GM18909 (cell line): ENCODE measurements at regions not wholly inside any gene's neighbourhood (a gene's known extent, or its start where the extent isn't known, plus 50 kb on each side); places are given as distances from the start of the nearest gene placed in this dataset.
"Not testable (repeated sequence)": the region's sequence is repeated elsewhere in the genome, so short reads cannot be mapped to it uniquely, and the experiment has no call there.

Experiments used
- ATAC-seq: cut with Tn5 transposase; IDR thresholded peaks from one replicate; pipeline ENCODE4 v1.9.1; 2021; ENCODE audit warnings: mild to moderate bottlenecking; ENCODE audit not compliant: unreplicated experiment, poor library complexity

DNA sequence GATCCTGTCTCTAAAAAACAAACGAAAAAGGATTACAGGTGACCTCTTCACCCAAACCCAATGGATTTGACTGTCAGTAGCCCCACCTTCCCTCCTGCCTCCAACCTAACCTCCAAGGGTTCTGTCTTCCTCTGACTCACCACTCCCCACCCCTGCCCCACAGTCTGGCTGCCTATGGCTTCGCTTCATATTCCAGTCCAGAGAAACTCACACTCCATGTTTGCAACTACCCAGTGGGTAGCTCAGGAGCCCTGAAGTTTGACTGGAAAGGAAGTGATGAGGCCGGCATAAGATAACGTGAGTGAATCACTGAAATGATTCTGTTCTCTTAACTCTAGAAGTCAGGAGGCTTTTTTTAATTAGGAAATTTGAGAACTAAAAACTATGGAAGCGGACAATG is 303.9 kb downstream of the FOXO1 start:
- ATAC-seq, result no peak

DNA sequence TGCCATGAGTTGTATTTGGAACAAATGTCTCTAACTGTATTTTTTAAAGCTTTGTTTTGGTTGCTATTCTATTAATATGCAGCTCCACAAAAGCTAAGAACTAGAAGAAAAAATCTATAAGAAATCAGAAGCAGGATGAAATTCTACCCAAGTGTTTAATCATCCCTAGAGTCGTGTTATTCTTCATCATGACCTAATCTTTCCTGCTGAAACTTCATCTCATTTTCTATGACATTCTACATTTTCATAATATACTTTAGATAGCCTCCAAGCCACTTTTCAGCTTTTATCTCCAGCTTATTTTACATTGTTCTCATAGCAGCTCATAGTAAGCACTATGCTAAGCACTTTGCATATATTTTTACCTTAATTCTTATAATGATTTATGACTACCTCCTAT is 302.8 kb downstream of the FOXO1 start:
- ATAC-seq, result no peak

DNA sequence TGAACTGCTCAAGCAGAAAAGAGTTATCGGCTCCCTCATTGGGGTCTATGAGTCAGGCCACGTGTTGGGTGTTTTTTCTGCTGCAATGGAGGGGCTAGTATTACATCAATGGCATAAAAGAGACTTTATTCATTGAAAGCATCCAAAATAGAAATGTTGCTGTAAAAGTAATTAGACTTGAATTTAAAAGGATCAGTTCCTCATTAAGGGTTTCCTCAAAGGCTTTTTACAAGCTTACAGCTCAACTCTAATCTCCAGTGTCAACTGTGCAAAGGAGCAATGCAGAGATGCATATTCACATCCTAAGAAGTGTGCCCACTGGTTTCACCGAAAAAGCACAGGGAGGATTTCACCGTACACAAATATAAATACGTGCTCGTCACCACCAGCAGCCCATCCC is 300.3 kb downstream of the FOXO1 start:
- ATAC-seq, result no peak

DNA sequence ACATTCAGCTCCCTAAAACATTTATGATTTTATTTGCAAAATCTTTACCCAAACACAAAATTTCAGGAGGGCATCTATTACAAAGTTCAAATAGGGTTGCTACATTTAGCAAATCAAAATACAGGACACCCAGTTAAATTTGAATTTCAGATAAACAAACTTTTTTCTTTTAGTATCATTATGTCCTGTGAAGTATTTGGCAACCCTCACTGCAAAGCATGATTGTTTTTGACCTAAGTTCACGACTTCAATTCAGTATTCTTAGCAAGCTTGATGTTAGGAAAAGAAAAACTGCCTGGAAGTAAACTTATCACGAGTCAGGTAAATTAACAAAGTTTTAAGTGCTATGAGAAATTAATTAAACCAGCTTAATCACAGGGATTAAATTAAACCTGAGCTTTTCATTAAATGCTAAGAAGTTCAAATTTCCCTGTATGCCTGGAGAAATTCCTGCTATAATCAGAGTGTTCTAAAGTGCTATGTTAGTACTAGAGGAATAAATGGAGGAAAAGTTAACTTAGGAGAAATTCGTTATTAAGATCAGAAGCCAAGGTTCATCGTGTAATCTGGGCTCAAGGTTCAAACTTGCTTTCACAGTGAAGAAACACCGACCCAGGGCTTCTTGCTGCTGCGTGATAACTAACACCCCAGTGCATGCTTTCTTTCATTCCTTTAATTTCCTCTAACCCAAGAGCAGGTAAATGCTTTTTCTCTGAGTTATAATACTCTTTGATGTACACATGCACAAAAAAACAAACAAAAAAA is 298.1 kb downstream of the FOXO1 start:
- no peak for ATAC-seq

DNA sequence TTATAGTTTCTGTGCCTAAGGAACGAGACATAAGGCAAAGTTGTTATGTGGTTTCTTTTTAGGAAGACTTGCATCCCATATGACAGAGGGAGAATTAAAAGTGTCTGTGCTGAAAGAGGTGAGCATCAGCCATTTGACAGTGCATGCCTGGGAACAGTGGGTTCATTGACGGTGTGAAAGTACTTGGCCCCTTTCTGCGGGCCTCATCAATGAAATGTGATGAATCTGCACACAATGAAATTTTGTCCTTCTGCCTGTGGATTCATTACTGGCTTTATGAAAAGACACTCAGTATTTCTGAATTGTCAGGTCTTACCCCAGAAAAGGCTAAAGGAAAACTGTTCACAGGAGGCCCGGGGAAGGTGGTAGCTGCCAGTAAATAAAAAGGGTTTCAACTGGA is 295.8 kb downstream of the FOXO1 start:
- ATAC-seq, result no peak

DNA sequence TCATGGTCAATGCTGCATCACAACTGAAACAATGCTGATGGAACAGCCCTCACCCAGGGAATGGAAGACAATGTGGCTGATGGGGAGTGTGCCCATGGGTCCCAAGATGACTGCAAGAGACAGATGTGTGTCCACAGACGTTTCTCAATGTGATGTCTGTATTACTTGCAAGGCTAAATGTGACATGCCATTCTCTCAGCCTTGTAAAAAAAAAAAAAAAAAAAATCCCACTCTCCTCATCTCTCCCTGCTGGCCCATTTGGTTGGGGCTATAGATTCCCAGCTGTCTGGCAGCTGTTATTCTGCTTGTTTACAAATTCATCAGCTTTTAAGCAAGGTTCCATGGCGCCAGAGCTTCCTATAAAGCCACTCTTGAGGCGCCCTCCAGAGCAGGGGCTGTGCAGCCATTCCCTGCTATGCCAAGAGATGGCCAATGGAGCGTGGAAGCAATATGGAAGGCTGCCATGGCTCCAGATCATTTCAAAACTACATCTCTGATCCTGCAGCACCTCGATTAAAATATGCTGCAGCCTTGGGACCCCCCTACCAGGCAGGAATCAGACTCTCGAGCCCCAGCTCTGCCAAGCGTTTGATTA is 294.8 kb downstream of the FOXO1 start:
- no peak for ATAC-seq

DNA sequence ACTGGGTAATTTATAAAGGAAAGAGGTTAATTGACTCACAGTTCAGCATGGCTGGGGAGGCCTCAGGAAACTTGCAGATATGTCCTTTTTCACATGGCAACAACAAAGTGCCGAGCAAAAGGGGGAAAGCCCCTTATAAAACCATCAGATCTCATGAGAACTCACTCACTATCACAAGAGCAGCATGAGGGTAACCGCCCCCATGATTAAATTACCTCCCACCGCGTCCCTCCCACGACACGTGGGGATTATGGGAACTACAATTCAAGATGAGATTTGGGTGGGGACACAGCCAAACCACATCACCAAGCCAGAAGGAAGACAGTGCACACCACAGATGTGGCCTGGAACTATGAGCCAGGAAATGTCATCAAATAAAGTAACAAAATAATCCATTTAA is 292.8 kb downstream of the FOXO1 start:
- ATAC-seq, result not testable (repeated sequence)

DNA sequence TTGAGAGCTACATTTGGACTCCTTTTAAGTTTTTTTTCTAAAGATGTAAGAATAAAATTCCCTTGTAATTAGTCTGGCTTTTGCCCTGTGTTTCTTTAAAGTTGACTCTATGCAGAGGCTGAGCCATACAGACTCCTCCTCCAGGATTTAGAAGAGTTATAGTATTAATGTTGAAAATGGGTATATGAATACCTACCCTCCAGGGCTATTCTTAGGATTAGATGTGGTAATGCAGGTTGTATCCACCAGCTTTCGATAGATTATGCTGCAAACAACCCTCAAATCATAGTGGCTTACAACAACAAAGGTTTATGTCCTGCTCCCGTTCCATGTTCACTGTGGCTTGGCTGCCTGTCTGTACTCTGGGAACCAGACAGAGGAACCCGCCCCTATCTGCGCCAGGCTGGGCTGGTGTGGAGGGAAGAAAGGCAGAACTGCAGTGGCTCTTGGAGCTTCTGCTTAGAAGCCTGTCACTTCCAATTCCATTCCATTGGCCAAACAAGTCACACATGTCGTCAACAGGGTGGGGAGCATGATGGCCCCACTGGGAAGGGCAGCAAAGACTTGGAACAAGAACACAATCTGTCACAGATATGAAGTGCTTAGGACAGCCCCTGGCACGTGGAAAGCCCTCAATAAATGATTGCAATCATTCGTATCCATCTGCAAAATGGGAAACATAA is 290.8 kb downstream of the FOXO1 start:
- no peak for ATAC-seq

DNA sequence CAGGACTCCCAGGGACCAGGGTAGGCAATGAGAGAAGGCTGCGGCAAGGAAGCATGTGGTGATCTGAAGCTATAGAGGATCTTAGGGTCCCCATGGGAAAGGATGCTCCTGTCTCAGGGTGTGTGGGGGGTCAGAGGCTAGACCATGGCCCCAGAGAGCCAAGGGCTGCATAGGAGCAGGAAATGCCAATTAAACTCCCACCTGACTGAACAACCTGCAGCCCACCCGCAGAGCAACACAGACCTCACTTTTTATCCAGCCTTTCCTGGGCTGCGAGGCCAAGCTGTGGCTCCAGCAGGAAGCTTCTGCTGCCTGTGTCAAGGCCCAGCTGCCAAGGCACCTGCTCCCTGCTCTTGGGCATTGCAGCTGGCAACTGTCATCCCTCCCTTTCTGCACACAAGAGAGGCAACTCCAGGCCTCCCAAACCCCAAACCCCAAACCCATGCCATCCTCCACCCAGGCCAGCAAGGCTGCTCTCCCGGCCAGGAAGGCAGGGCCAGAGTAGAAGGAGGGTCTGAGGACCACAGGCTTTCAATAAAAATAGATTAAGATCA is 290.1 kb downstream of the FOXO1 start:
- ATAC-seq, result no peak

DNA sequence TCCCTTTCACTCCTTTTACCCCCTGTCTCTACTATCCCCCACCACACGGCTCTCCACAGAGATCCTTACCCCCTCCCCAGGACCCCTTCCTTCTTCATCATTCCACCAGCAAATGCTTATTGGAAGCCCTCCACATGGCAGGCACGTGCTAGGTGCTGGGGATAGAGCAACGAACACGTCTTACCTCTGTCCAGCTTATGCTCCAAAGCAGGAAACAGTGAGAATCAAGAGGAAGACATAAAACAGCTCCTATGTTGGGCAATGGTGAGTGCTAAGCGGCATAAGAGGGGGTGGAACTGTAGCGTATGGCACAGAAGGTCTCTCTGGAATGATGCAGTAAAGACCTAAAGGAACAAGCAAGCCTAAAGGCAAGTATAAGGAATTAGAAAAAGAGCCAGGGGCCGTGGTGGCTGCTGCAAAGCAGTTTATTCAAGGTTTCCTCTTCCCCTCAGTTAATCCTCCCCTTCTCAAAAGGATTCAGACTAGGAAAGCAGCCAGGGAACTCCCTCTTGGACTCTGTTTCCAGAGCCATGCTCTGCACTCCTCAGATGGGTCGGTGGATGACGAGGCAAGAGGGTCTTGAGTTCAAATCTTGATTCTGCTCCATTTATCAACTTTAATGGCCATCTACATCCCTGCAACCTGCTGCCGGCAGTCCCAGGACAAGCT is 289.4 kb downstream of the FOXO1 start:
- no peak for ATAC-seq

DNA sequence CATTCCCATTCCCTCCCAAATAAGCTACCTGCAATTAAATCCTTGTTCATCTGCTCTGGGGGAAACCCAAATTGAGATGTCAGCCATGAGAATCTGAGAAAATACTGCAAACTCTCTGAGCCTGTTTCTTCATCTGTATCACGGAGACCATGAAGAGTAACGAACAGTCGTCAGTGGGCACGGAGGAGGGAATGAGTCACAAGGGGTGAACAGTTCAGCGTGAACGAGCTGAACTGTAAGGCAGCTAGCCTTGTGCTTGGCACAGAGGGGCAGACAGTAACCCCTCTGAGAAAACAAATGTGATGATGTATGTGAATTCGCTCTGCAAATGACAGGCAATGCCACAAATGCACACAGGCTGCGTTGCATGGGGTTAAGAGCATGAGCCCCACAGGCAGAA is 288.7 kb downstream of the FOXO1 start:
- no peak for ATAC-seq

DNA sequence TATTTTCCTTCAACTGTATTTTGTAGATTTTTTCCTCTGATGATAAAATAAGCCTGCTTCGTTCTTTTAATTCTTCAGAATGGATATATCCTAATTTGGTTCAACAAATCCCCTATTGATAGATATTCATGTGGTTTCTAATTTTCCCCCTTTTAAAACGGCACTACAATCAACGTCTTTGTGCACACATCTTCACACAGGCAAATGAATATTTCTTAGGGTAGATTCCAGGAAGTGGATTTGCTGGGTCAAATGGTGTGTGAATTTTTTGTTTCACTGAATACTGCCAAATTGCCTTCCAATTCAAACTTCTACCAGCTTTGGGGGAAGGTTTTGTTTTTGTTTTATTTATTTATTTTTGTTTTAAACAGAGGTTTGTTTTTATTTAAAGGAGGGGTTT is 287.2 kb downstream of the FOXO1 start:
- ATAC-seq, result no peak

DNA sequence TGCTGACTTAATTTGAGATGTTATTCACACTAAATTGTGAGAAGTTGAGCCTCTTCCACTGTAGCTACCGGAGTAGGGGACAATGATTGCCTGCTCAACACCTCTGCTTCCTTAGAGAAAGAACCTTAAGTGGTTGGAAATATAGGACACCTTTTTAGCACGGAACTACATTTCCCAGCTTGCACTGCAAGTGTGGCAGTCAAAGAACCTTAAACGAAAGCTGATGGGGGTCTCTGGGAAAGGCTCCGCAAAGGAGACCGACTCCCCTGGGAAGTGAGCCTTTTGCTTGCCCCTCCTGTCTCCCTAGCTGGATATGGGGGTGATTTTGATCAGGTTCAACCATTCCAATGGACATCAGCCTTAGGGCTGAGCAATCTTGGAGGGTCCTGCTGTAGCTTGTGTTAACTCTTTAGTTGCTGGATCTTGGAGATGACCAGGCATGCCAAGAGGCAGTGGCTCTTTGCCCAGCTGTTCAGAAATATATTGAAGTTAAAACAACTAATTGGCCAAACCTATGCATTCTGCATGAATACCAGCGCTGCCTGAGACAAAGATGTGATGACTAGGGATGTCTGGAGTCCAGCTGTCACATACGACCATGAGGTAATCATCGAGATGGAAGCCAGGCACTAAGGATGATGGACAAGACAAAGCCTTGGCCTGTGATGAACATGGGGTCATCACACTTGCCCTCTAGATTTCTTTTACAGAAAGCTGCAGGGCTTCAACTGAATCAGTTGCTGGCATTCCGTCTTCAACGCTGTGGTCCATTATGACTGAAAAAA is 286.5 kb downstream of the FOXO1 start:
- ATAC-seq, result no peak

DNA sequence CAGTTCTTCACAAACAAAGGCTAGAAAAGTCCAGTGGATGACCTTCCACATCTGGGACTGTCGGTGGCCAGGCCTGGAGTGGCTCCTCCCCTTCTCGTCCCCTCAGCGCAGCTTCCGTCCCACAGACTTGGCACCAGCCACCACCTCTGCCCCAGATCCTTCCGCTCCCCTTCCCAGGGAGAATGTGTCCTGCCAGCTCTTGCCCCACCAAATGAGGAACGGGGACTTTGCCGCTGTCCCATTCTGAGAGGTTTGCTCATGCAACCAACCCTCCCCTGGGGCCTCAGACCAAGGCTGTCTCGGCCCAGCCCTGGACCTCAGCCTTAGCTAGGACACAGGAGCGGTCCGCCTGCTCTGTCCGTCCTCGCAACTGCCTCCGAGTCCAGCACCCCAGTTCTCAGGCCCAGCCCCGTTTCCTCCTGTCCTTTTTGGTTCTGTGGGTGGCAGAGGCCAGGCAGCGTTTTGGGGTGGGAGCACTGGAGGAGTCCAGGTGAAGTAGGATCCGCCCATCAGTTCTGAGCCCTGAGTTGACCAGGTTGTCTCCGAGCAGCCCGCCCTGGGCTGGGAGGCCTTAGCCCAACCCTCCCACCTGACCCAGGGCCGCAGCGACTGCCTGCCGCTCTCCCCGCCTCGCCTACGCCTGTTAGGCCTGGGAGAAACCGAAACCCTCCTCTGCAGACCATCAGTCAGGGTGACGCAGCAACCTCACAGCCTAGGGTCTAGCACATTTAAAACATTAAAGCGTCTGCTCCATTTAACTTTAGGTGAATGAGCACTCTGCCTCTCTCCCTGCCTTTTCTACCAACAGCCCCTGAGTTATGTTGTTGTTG is 284.3 kb downstream of the FOXO1 start:
- ATAC-seq, result no peak

DNA sequence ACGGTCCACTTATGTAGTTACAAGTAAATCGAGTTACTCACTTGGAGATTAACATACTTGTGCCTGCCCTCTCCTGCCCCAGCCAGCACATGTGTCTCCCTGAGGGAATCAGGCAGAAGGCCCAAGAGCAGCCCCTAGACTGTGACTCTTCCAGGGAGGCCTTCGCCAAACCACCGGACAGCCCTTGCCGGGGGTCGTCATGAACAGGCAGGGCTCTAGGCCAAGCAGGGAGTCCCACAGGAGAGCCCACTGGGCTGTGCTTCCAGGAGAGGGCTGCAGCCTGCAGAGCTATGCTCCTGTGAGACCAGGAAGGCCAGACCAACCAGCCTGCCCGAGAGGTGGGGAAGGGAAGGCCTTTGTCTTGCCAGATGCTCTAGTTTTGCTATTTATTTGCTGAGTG is 283.3 kb downstream of the FOXO1 start:
- no peak for ATAC-seq

DNA sequence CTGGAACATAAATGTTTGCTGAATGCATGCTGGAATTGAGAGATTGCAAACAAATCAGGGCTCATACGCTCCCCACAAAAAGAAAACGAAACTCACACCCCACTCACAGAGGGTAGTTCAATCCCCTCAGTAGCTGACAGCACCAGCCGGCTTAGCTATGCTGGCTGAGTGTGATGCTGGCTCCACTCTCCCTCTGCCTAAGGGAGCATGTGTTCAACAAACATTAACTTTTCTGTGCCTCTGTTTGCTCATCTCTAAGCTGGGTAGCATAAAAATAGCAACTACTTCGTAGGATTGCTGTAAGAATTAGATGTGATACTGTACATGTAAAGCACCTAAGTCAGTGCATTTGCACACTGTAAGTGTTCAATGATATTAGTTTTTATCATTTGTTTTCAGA is 282.6 kb downstream of the FOXO1 start:
- no peak for ATAC-seq

DNA sequence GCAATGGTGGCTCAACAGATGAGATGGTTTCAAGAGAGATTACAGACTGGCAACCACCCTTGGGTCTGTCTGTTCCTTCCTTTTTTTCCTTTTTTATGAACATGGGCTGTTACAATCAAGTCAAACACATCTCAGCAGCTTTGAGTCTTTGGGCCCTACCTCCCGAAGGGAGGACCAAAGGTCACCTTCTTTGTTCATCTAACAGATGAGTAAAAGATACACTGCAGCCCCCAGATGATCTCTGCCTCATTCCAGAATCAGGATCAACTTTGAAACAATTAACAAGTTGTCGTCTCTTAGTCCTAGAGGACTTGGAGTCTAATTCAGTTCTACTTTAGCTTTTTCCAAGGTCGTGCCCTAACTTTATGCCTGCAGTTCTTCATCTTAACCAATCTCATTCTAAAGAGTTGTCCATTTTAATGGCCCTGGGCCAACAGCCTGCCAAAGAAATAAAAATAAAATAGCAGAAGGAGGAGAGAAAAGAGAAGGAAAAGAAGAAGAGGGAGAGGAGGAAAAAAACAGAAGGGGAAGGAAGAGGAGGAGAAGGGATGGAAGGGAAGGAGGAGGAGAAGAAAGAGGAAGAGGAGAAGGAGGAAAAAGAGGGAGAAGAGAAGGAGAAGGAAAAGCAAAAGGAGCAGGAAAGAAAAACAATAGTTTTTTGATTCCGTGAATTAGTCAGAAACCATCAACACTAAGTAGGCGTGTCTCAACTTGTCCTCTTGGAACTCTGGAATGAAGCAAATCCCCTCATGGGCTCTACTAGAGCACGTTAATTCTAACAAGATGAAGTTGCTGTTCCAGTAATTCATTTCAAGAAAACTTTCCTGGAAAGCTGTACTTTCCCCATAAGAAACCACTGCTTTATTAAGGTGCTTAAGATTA is 281.2 kb downstream of the FOXO1 start:
- no peak for ATAC-seq

DNA sequence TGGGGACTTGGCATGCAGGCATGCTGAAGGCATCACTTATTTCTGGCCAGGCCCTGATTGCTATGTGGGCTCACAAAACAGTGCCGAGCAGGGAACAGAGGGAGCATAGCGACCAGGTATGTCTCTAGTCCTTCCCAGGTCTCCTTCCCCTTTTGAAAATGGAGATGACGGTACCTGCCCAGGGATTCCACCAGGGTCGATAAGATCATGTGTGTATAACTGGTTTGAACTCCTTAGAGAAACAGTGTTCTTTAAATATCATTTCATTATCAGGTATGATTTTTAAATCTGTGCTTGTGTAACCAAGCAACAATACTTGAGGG is 280.6 kb downstream of the FOXO1 start:
- no peak for ATAC-seq

DNA sequence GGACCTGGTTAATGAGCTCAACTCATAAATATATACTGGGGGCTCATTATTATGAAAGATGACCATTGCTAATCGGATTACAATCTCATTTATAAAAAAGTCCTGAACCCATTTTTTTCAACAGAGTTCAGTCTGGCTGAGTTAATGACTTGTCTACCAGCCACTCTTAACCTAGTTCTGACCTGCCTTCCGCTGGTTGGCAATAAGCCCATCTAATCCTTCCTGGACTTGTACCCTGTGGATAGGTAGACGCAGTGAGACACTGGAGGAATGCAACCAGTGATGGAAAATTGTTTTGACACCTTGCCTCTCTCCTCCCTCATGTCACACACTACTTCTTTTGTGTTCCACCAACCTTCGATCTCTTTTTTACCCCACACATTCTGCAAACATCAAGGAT is 279.9 kb downstream of the FOXO1 start:
- no peak for ATAC-seq
